Activated naive CD4-positive, alpha-beta T cell treated with anti-CD3 and anti-CD28 coated beads, Interleukin-2, amount 50 U/mL, for 72 hours (primary cell): ENCODE measurements at regions not wholly inside any gene's neighbourhood (a gene's known extent, or its start where the extent isn't known, plus 50 kb on each side); places are given as distances from the start of the nearest gene placed in this dataset.

ENCODE experiments used
- ATAC-seq, 2 donors: fragments of 150-1000 bp; cut with Tn5 transposase; 2 replicates each; pipeline ENCODE4 v1.10.0; 2021; ENCODE audit warnings: mild to moderate bottlenecking in 2 of 2, moderate library complexity in 2 of 2
- DNase-seq, 2 donors: peaks; one replicate each; pipeline ENCODE4 v3.0.0; 2021 to 2022; ENCODE audit warnings: low spot score in 2 of 2
- H3K27ac Mint-ChIP-seq, 2 donors: one replicate each; pipeline ENCODE4 v1.8.0; 2022; ENCODE audit warnings: mild to moderate bottlenecking in 2 of 2, mixed read lengths in 2 of 2
- H3K36me3 Mint-ChIP-seq, 2 donors: one replicate each; pipeline ENCODE4 v1.8.0; 2022; ENCODE audit warnings: mixed read lengths in 2 of 2
- H3K9me3 Mint-ChIP-seq, 2 donors: one replicate each; pipeline ENCODE4 v1.8.0; 2022; ENCODE audit warnings: mixed read lengths in 2 of 2

GRCh38 chr6:22658934-22659333, 89.6 kb downstream of the HDGFL1 start:
- DNase-seq, result no peak
- Mint-ChIP-seq H3K9me3 (peaks cover 9% of the 10 kb centered on the region in 2 donors), H3K27ac (no peak overlapping the region), H3K36me3 (no peaks in the 10 kb centered on the region)
- no peak for ATAC-seq

- ATAC-seq, result no peak
- H3K36me3 Mint-ChIP-seq, result no peaks in the 10 kb centered on the region
- H3K27ac Mint-ChIP-seq, result no peak overlapping the region
- peaks cover 9 to 16% of the 10 kb centered on the region in 2 donors for H3K9me3 Mint-ChIP-seq
- DNase-seq, result no peak
Measured at GRCh38 chr6:22664968-22665367, 95.6 kb downstream of the HDGFL1 start.

DNA sequence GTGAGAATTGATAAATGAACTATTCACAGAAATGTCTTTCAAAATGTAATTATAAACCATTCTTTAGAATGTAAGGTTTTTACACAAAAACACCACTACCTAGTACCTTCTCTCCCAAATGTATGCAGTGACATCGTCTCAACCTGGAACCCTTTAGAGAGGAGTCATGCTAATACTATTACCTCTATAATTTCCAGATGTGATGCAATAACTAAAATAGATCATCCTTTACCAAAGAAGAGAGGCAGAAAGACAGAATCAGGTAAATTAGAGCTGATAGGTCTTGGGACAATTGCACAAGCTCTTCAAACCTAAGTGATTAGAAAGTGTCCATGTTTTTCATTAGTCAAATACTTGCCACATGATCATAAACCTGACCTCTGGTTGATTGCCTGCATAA, 96.7 kb downstream of the HDGFL1 start:
- DNase-seq, result no peak
- H3K27ac Mint-ChIP-seq, result no peak overlapping the region
- no peaks in the 10 kb centered on the region for H3K36me3 Mint-ChIP-seq
- ATAC-seq, result no peak
- H3K9me3 Mint-ChIP-seq, result peaks cover 3 to 16% of the 10 kb centered on the region in 2 donors

GRCh38 chr6:22666586-22666985, 97.2 kb downstream of the HDGFL1 start:
- ATAC-seq, result no peak
- H3K9me3 Mint-ChIP-seq, result peaks cover 0 to 16% of the 10 kb centered on the region in 2 donors
- DNase-seq, result no peak
- no peak overlapping the region for H3K27ac Mint-ChIP-seq
- no peaks in the 10 kb centered on the region for H3K36me3 Mint-ChIP-seq

- no peak overlapping the region for H3K27ac Mint-ChIP-seq
- ATAC-seq (no peak), DNase-seq (no peak)
- H3K36me3 Mint-ChIP-seq, result no peaks in the 10 kb centered on the region
- H3K9me3 Mint-ChIP-seq, result peaks cover 0 to 9% of the 10 kb centered on the region in 2 donors
Measured at GRCh38 chr6:22667855-22668254, 98.5 kb downstream of the HDGFL1 start.

DNA sequence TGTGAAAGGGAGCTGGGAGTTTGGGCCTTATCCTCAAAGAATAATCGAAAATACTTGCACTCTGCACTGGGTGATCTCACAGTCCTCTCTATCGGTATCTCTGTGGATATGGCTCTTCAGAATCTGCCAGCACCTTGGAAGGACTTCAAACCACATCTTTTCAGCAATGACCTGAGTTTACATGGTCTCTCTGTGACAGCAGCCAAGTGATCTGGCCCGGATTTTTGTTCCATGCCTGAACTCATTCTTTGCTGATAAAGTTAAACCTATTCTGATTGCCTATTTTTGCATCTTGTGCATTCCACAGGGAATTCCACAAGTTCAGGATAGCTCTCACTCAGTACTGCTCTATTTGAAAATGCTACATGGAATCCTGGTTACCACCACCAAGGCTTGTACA, 98.9 kb downstream of the HDGFL1 start:
- DNase-seq (no peak), ATAC-seq (no peak)
- Mint-ChIP-seq H3K9me3 (peaks cover 0 to 7% of the 10 kb centered on the region in 2 donors), H3K36me3 (no peaks in the 10 kb centered on the region), H3K27ac (no peak overlapping the region)

DNA sequence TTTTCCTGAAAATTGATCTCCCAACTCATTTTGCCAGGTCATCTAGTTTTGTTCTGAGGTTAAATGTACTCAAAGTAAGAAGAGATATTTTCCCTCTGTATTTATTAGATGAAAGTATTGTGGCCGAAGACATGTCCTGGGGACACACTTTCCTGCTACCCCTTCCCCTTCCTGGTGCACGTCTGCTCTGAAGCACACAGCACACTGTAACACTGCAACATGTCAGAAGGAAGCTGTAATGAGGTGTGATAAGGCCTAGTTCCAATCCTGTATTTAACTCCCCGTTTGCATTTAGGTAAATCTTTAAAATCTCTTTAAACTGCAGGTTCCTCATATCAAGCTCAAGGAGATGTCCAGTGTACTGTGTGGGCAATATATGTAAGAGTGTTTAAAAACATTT, 99.4 kb downstream of the HDGFL1 start:
- no peak overlapping the region for H3K27ac Mint-ChIP-seq
- no peak for ATAC-seq
- no peak for DNase-seq
- peaks cover 0 to 7% of the 10 kb centered on the region in 2 donors for H3K9me3 Mint-ChIP-seq
- no peaks in the 10 kb centered on the region for H3K36me3 Mint-ChIP-seq

DNA sequence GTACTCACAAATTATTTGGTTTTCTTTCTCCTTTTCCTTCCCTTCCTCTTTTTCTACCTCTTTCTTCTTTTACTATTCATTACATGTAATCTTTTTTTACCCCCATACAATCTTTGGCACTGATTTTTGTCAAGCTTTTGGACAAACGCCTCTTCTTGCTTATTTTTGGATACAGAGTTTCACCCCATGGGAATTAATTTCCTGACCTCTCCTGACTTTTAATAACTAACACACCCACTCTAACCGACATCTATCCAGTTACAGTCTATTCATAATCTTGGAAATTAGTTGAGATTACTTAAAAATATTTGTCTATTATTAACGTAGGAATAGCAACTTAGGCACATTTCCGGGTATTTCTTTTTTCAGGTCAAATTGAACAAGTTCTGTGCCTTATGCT, 101.2 kb downstream of the HDGFL1 start:
- Mint-ChIP-seq H3K9me3 (peaks cover 0 to 7% of the 10 kb centered on the region in 2 donors), H3K36me3 (no peaks in the 10 kb centered on the region), H3K27ac (no peak overlapping the region)
- ATAC-seq (no peak), DNase-seq (no peak)

DNA sequence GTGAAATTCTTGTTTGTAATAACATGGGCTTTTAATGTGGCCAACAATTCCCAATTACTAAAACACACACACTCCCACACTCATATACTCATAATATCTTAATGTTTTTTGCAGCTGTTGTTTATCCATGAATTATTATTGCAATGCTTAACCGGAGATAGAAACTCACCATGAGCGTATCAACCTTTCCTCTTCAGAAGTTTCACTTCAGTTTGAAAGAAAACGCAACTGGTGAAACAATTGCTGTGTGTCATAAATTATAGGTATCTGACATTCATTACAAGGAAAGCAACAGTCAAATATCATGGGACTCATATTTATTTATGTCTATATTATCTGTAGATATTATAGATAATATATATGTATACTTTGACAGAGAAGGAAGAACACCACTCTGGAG, 104.1 kb downstream of the HDGFL1 start:
- H3K9me3 Mint-ChIP-seq, result peaks cover 0 to 3% of the 10 kb centered on the region in 2 donors
- ATAC-seq (no peak), DNase-seq (no peak)
- peak overlapping the region in 1 of 2 donors; percentile 36 for H3K27ac Mint-ChIP-seq
- H3K36me3 Mint-ChIP-seq, result no peaks in the 10 kb centered on the region

- H3K27ac Mint-ChIP-seq, result no peak overlapping the region
- H3K36me3 Mint-ChIP-seq, result peaks cover 0 to 7% of the 10 kb centered on the region in 2 donors
- peaks cover 6 to 15% of the 10 kb centered on the region in 2 donors for H3K9me3 Mint-ChIP-seq
- ATAC-seq, result no peak
- DNase-seq, result no peak
Measured at GRCh38 chr6:22680950-22681349, 111.6 kb downstream of the HDGFL1 start.

DNA sequence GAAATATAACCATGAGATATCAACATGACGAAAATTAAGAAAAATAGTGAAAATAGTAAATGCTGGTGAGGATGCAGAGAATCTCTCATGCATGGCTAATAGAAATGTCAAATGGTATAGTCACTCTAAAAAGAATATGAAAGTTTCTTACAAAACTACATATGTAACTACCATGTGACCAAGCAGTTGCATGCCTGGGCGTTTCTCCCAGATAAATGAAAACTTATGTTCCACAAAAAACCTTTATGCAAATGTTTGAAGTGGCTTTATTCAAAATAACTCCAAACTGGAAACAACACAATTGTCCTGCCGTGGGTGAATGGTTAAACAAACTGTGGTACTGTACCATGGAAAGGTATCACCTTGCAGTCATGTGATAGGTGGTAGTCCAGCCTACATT, 112.4 kb downstream of the HDGFL1 start:
- peaks cover 0 to 7% of the 10 kb centered on the region in 2 donors for H3K36me3 Mint-ChIP-seq
- H3K9me3 Mint-ChIP-seq, result peaks cover 8 to 17% of the 10 kb centered on the region in 2 donors
- no peak for ATAC-seq
- DNase-seq, result no peak
- no peak overlapping the region for H3K27ac Mint-ChIP-seq

- DNase-seq, result no peak
- Mint-ChIP-seq H3K9me3 (peaks cover 8 to 17% of the 10 kb centered on the region in 2 donors), H3K27ac (no peak overlapping the region), H3K36me3 (peaks cover 0 to 7% of the 10 kb centered on the region in 2 donors)
- ATAC-seq, result no peak
Measured at GRCh38 chr6:22682979-22683378, 113.6 kb downstream of the HDGFL1 start.

DNA sequence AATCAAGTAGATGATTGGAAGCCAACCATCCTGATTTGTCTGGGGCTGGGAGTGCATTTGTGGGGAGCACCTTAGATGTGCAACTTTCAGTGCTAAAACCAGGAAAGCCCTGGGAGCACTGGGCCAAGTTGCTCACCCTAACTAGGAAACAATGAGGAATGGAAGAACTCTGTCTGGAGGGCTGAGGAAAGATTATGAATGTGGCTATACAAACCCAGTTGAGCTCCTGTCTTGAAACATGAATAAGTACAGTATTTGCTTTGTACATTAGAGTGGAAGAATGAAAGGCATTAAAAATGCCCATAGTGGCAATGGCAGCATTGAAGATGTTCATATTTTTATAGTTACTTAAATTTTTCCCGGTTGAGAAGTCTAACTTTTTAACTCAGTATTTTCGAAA, 121.1 kb downstream of the HDGFL1 start:
- DNase-seq (no peak), ATAC-seq (no peak)
- Mint-ChIP-seq H3K36me3 (no peaks in the 10 kb centered on the region), H3K9me3 (peaks cover 6 to 12% of the 10 kb centered on the region in 2 donors), H3K27ac (no peak overlapping the region)

DNA sequence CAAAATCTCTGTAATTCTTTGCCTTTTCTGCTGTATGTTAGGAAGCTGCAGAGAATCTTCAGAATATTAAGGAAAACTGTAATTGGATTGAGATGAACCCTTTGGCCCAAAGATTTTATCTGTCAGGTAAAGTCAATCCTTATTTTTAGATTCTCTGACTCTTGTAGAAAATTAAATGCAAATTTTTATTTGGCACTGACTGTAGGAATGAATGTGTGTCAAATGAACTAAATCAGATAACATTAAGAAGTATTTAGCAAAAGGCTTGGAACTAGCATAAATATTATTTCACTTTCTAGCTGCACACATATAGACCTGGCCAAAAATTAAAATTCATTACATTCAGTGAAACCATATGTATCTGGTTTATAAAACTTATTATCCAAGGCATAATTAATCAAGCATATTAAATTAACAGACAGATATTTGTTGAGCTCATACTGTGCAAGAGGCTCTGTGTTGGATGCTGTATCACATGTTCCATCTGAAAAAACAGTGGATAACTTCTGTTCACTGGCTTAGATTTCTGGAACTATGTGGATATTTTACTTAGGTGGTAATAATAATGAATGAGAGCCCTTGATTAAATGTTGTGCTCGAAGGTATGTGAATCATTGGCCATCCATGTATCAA, 124.8 kb downstream of the HDGFL1 start:
- peaks cover 0 to 5% of the 10 kb centered on the region in 2 donors for H3K9me3 Mint-ChIP-seq
- DNase-seq (no peak), ATAC-seq (no peak)
- H3K36me3 Mint-ChIP-seq, result no peaks in the 10 kb centered on the region
- H3K27ac Mint-ChIP-seq, result no peak overlapping the region

GRCh38 chr6:22696481-22696880, 127.1 kb downstream of the HDGFL1 start:
- H3K9me3 Mint-ChIP-seq, result no peaks in the 10 kb centered on the region
- ATAC-seq (no peak), DNase-seq (no peak)
- H3K36me3 Mint-ChIP-seq, result no peaks in the 10 kb centered on the region
- no peak overlapping the region for H3K27ac Mint-ChIP-seq

GRCh38 chr6:22697306-22697705, 127.9 kb downstream of the HDGFL1 start:
- no peaks in the 10 kb centered on the region for H3K36me3 Mint-ChIP-seq
- no peaks in the 10 kb centered on the region for H3K9me3 Mint-ChIP-seq
- DNase-seq, result no peak
- ATAC-seq, result no peak
- H3K27ac Mint-ChIP-seq, result no peak overlapping the region

DNA sequence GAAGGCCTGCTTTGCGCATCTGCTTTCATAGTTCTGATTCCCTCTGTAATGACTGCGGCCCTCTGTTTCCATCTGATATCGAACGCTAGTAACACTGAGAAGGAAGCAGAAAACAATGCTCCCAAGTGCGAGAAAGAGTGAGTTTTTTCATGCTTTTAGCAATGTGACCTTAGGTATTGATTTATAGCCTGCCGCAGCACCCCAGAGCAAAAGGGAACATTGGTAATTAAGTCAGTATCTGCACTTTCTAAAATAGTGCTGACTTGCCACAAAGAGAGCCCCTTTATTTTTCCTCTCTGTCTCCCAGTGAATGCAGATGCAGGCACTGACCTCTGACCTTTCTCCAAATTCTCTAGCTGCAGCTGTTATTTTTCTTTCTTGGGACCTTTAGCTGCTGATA, 129.8 kb downstream of the HDGFL1 start:
- no peak overlapping the region for H3K27ac Mint-ChIP-seq
- DNase-seq (no peak), ATAC-seq (no peak)
- no peaks in the 10 kb centered on the region for H3K36me3 Mint-ChIP-seq
- no peaks in the 10 kb centered on the region for H3K9me3 Mint-ChIP-seq

- Mint-ChIP-seq H3K9me3 (no peaks in the 10 kb centered on the region), H3K36me3 (no peaks in the 10 kb centered on the region), H3K27ac (no peak overlapping the region)
- ATAC-seq (no peak), DNase-seq (no peak)
Measured at GRCh38 chr6:22706651-22707050, 137.3 kb downstream of the HDGFL1 start.
